A549 (cell line): ENCODE measurements at regions not wholly inside any gene's neighbourhood (a gene's known extent, or its start where the extent isn't known, plus 50 kb on each side); places are given as distances from the start of the nearest gene placed in this dataset.

Experiments used
- ATAC-seq, 2 experiments: fragments of 200-7000 bp in 1 of 2; fragments of >200 bp in 1 of 2; cut with Nextera tagmentation in 1 of 2; cut with Tn5 transposase in 1 of 2; 3 replicates each; pipeline versions ENCODE4 v1.8.0 to v1.9.1; 2018 to 2020; ENCODE audit warnings: mild to moderate bottlenecking in 1 of 2, moderate library complexity in 1 of 2
- CTCF ChIA-PET: fragments of 300-600 bp; sonication (Branson Sonifier 250); formaldehyde crosslinking; extraction: SDS; loops from one replicate; lab custom pipeline; 2021; ENCODE audit warnings: antibody characterized with exemption, inconsistent platforms; lab: Yijun Ruan, JAX
- POLR2A ChIA-PET: fragments of 350-600 bp; formaldehyde crosslinking; extraction: SDS; loops from one replicate; lab custom pipeline; 2021; ENCODE audit warnings: antibody characterized with exemption, inconsistent platforms; lab: Yijun Ruan, JAX
- DNase-seq, 2 experiments: peaks; one replicate each; pipeline versions ENCODE4 v3.0.0 to v3.0.0-alpha.2; 2011 to 2016; ENCODE audit warnings: low read depth in 1 of 2, low spot score in 1 of 2
- FAIRE-seq: peaks from 2 replicates; lab custom pipeline; 2011; peaks lifted over from hg19 to GRCh38; lab: Jason Lieb, UNC
- H3K27ac ChIP-seq, 2 experiments: fragments of >200 bp; sonication (Bioruptor Twin); formaldehyde crosslinking; 3 replicates each; pipeline ENCODE4 v1.5.1; 2016 to 2017
- H3K4me1 ChIP-seq: fragments of >200 bp; sonication (Bioruptor Twin); formaldehyde crosslinking; 3 replicates; pipeline ENCODE4 v1.6.1; 2016
- H3K4me2 ChIP-seq: fragments of >200 bp; sonication (Bioruptor Twin); formaldehyde crosslinking; 3 replicates; pipeline ENCODE4 v1.6.1; 2016
- H3K4me3 ChIP-seq: fragments of >200 bp; sonication (Bioruptor Twin); formaldehyde crosslinking; 3 replicates; pipeline ENCODE4 v1.5.1; 2016
- H3K9me3 ChIP-seq: fragments of >200 bp; sonication (Bioruptor Twin); formaldehyde crosslinking; 3 replicates; pipeline ENCODE4 v1.6.1; 2016
- BCL3 ChIP-seq: fragments of >200 bp; sonication (Bioruptor Twin); formaldehyde crosslinking; IDR thresholded peaks from 3 replicates; pipeline ENCODE4 v1.6.1; 2016
- CBX2 ChIP-seq: fragments of 200-600 bp; sonication (generic); IDR thresholded peaks from 2 replicates; pipeline ENCODE4 v1.6.1; 2016; ENCODE audit warnings: low read depth, mild to moderate bottlenecking, borderline replicate concordance
- CBX8 ChIP-seq: fragments of 200-600 bp; sonication (generic); IDR thresholded peaks from 2 replicates; pipeline ENCODE4 v1.6.1; 2016
- CHD4 ChIP-seq: fragments of 200-600 bp; sonication (generic); IDR thresholded peaks from 2 replicates; pipeline ENCODE4 v1.6.1; 2016; ENCODE audit warnings: antibody characterized with exemption, mild to moderate bottlenecking, borderline replicate concordance
- E2F6 ChIP-seq: IDR thresholded peaks from 2 replicates; pipeline ENCODE4 v1.6.1; 2012; ENCODE audit warnings: low read depth, borderline replicate concordance
- EHF ChIP-seq: fragments of 250-450 bp; sonication (Bioruptor Pico); IDR thresholded peaks from 2 replicates; pipeline ENCODE4 v1.5.0; 2020; ENCODE audit warnings: mild to moderate bottlenecking
- ESRRA ChIP-seq: fragments of 150-350 bp; IDR thresholded peaks from 2 replicates; pipeline ENCODE4 v1.6.1; 2014; ENCODE audit warnings: mild to moderate bottlenecking, low read length, borderline replicate concordance
- FOSB ChIP-seq: fragments of 250-450 bp; sonication (Bioruptor Pico); IDR thresholded peaks from 2 replicates; pipeline ENCODE4 v1.5.0; 2020; ENCODE audit warnings: mild to moderate bottlenecking, moderate library complexity
- FOXS1 ChIP-seq: fragments of 250-450 bp; sonication (Bioruptor Pico); IDR thresholded peaks from 2 replicates; pipeline ENCODE4 v1.5.0; 2020; ENCODE audit warnings: mild to moderate bottlenecking, moderate library complexity
- HDAC2 ChIP-seq: fragments of 200-600 bp; sonication (generic); IDR thresholded peaks from 2 replicates; pipeline ENCODE4 v1.6.1; 2016
- HEYL ChIP-seq: fragments of 250-450 bp; sonication (Bioruptor Pico); IDR thresholded peaks from 2 replicates; pipeline ENCODE4 v1.8.0; 2021; ENCODE audit warnings: mild to moderate bottlenecking, moderate library complexity
- HMGXB4 ChIP-seq: fragments of 250-450 bp; sonication (Bioruptor Pico); IDR thresholded peaks from 2 replicates; pipeline ENCODE4 v1.5.0; 2021; ENCODE audit warnings: mild to moderate bottlenecking, moderate library complexity, borderline replicate concordance
- HOXB13 ChIP-seq: fragments of 250-450 bp; sonication (Bioruptor Pico); IDR thresholded peaks from 2 replicates; pipeline ENCODE4 v1.5.0; 2020; ENCODE audit warnings: low read depth, mild to moderate bottlenecking, moderate library complexity
- JUNB ChIP-seq: fragments of >200 bp; sonication (Bioruptor Twin); formaldehyde crosslinking; IDR thresholded peaks from 2 replicates; pipeline ENCODE4 v1.6.1; 2016
- MYC ChIP-seq: IDR thresholded peaks from 2 replicates; pipeline ENCODE4 v1.6.1; 2012; ENCODE audit warnings: mild to moderate bottlenecking, inconsistent platforms, low read length, improper control_type of control experiment, borderline replicate concordance
- NPAS2 ChIP-seq: fragments of 250-450 bp; sonication (Bioruptor Pico); IDR thresholded peaks from 2 replicates; pipeline ENCODE4 v1.8.0; 2022; ENCODE audit warnings: mild to moderate bottlenecking, moderate library complexity, borderline replicate concordance
- NR3C1 ChIP-seq: fragments of >200 bp; sonication (Bioruptor Twin); formaldehyde crosslinking; IDR thresholded peaks from 3 replicates; pipeline ENCODE4 v1.6.1; 2017
- PBX3 ChIP-seq: IDR thresholded peaks from 2 replicates; pipeline ENCODE4 v1.6.1; 2012
- PHF8 ChIP-seq: fragments of 200-600 bp; sonication (generic); IDR thresholded peaks from 2 replicates; pipeline ENCODE4 v1.6.1; 2016; ENCODE audit warnings: low read depth, mild to moderate bottlenecking, antibody characterized with exemption, moderate library complexity, borderline replicate concordance
- RCOR1 ChIP-seq: fragments of 150-350 bp; IDR thresholded peaks from 2 replicates; pipeline ENCODE4 v1.6.1; 2014; ENCODE audit warnings: antibody characterized with exemption, low read length, low read depth
- RFX5 ChIP-seq: fragments of 450-650 bp; IDR thresholded peaks from 2 replicates; pipeline ENCODE4 v1.7.1; 2014; ENCODE audit warnings: antibody characterized with exemption, mild to moderate bottlenecking, moderate library complexity
- SMC3 ChIP-seq: fragments of >200 bp; sonication (Bioruptor Twin); formaldehyde crosslinking; IDR thresholded peaks from 3 replicates; pipeline ENCODE4 v1.6.1; 2018; ENCODE audit warnings: inconsistent platforms
- TP53 ChIP-seq: fragments of 250-450 bp; sonication (Bioruptor Pico); IDR thresholded peaks from 2 replicates; pipeline ENCODE4 v1.5.0; 2021; ENCODE audit warnings: mild to moderate bottlenecking, moderate library complexity
- ZFP36 ChIP-seq: fragments of 450-650 bp; IDR thresholded peaks from 2 replicates; pipeline ENCODE4 v1.6.1; 2014; ENCODE audit warnings: borderline replicate concordance; ENCODE audit not compliant: partially characterized antibody
- ZNF302 ChIP-seq: fragments of 250-450 bp; sonication (Bioruptor Pico); IDR thresholded peaks from 2 replicates; pipeline ENCODE4 v1.9.0; 2021; ENCODE audit warnings: inconsistent platforms, mild to moderate bottlenecking, moderate library complexity
- WGBS: methylation state at CpG from one replicate; pipeline ENCODE4 v1.1.6; 2017; ENCODE audit errors: missing lambda C conversion rate; 5-methylcytosine and 5-hydroxymethylcytosine counted together

GRCh38 chr12:125936502-125936901, 871.3 kb downstream of the AACS start:
- no peak for ATAC-seq
- CTCF ChIA-PET, result interaction anchor here (0.6 kb wide), 1 partner anchor 416 kb away, joined by 3 read pairs; no protein-coding TSS in a partner anchor
- FAIRE-seq, result no peak
- H3K4me1 ChIP-seq, result no peaks in the 10 kb centered on the region
- no peak overlapping the region for H3K4me2 ChIP-seq
- no peak overlapping the region for H3K4me3 ChIP-seq
- 14% methylated on average over 1 of the region's 1 CpG for WGBS
- no peak for DNase-seq
- H3K9me3 ChIP-seq, result no peaks in the 10 kb centered on the region
- TF ChIP-seq CBX8 (no peak), PBX3 (no peak), BCL3 (no peak), NPAS2 (CRISPR knock-in tag) (no peak), MYC (no peak), RCOR1 (no peak)
- POLR2A ChIA-PET, result no interaction called here
- no peak overlapping the region for H3K27ac ChIP-seq

- 35% methylated on average over 2 of the region's 2 CpGs for WGBS
These were observed 879.2 kb downstream of the AACS start for GRCh38 chr12:125944446-125944845.

GRCh38 chr12:125949471-125949870, 884.2 kb downstream of the AACS start:
- POLR2A ChIA-PET, result no interaction called here
- no peak overlapping the region for H3K4me2 ChIP-seq
- TF ChIP-seq CBX2, result no peak
- no peak for TF ChIP-seq HDAC2
- TF ChIP-seq TP53 (CRISPR knock-in tag), result no peak
- no peak for TF ChIP-seq FOSB (CRISPR knock-in tag)
- TF ChIP-seq, all 56 proteins: peak for 0
- 27% methylated on average over 7 of the region's 7 CpGs for WGBS
- FAIRE-seq (no peak), ATAC-seq (no peak), DNase-seq (no peak)
- H3K4me1 ChIP-seq, result no peaks in the 10 kb centered on the region
- CTCF ChIA-PET, result no interaction called here
- no peaks in the 10 kb centered on the region; the same call in 2 of the 3 replicates for H3K9me3 ChIP-seq
- H3K27ac ChIP-seq, result no peak overlapping the region
- H3K4me3 ChIP-seq, result no peak overlapping the region

More at GRCh38 chr12:125944446-125944845, 879.2 kb downstream of the AACS start:
- no peak for ATAC-seq
- POLR2A ChIA-PET, result no interaction called here
- H3K4me1 ChIP-seq, result no peaks in the 10 kb centered on the region
- no peak for DNase-seq
- TF ChIP-seq HMGXB4 (CRISPR knock-in tag) (no peak), MYC (no peak), ZFP36 (no peak), HEYL (no peak), ZNF302 (CRISPR knock-in tag) (no peak)
- TF ChIP-seq, all 56 proteins: peak for 0
- CTCF ChIA-PET, result interaction anchor here (0.6 kb wide), 1 partner anchor 374 kb away, joined by 3 read pairs; no protein-coding TSS in a partner anchor
- Histone ChIP-seq H3K4me3 (no peak overlapping the region), H3K4me2 (no peak overlapping the region), H3K9me3 (no peaks in the 10 kb centered on the region), H3K27ac (no peak overlapping the region)
- FAIRE-seq, result no peak

GRCh38 chr12:125954362-125954761, 889.1 kb downstream of the AACS start:
- TF ChIP-seq BCL3 (no peak), CHD4 (no peak), NR3C1 (no peak), FOXS1 (CRISPR knock-in tag) (no peak), FOSB (CRISPR knock-in tag) (no peak), CBX8 (no peak), PHF8 (no peak), JUNB (no peak), RFX5 (no peak), HOXB13 (CRISPR knock-in tag) (no peak), ESRRA (no peak), E2F6 (no peak), MYC (no peak), SMC3 (no peak), EHF (CRISPR knock-in tag) (no peak)
- TF ChIP-seq, all 56 proteins: peak for 0
- H3K27ac ChIP-seq, result no peak overlapping the region
- DNase-seq, result no peak
- no peaks in the 10 kb centered on the region for H3K4me1 ChIP-seq
- ATAC-seq, result no peak
- H3K4me3 ChIP-seq, result no peak overlapping the region
- POLR2A ChIA-PET, result no interaction called here
- WGBS, result 31% methylated on average over 4 of the region's 4 CpGs
- FAIRE-seq, result no peak
- no peak overlapping the region for H3K4me2 ChIP-seq
- CTCF ChIA-PET, result interaction anchor here (0.7 kb wide), 1 partner anchor 11 kb away, joined by 3 read pairs; no protein-coding TSS in a partner anchor
- no peaks in the 10 kb centered on the region; the same call in 2 of the 3 replicates for H3K9me3 ChIP-seq
